Activated T-cell treated with anti-CD3 and anti-CD28 coated beads, Interleukin-2, amount 50 U/mL, for 48 hours (primary cell): ENCODE measurements at regions not wholly inside any gene's neighbourhood (a gene's known extent, or its start where the extent isn't known, plus 50 kb on each side); places are given as distances from the start of the nearest gene placed in this dataset.

Source experiments
- DNase-seq, 2 experiments: peaks; one replicate each; pipeline ENCODE4 v3.0.0-alpha.2; 2020

DNA sequence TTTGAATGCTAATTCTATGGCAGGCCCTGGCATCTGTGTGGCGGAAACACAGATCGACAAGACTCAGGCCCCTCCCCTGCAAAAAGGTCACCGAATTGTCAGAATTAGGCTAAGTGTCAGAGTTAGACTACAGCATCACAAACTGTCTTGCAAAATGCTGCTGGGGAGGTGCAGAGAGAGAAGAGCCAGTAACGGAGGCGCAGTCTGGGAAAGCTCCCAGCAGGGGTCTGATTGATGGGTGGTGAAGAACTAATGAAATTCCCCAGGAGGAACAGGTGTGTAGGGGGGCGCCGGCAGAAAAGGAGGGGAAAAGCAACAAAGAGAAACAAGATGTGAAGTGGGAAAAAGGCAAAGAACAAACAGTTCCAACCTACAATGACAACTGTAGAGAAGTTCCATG is 72.7 kb upstream of the TAMM41 start:
- DNase-seq: no peak

DNA sequence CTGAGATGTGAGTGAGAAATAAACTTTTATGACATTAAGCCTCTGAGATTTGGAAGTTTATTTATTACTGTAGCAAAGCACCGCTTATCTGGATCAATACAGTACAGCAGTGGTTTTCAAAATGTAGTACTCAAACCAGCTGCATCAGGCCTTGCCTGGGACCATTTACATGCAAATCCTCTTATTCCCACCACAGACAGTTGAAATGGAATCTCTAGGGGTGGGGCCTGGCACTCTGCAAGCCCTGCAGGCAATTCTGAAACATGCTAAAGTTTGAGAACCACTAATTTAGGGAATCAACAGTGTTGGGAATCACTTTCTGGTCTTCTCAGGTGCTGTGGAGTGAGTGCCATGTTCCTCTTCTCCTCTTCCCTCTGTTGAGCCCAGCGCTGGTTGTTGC is 77.8 kb upstream of the TAMM41 start:
- no peak for DNase-seq

GRCh38 chr3:11928381-11928780 is 75.8 kb upstream of the SYN2 start:
- DNase-seq: no peak

DNA sequence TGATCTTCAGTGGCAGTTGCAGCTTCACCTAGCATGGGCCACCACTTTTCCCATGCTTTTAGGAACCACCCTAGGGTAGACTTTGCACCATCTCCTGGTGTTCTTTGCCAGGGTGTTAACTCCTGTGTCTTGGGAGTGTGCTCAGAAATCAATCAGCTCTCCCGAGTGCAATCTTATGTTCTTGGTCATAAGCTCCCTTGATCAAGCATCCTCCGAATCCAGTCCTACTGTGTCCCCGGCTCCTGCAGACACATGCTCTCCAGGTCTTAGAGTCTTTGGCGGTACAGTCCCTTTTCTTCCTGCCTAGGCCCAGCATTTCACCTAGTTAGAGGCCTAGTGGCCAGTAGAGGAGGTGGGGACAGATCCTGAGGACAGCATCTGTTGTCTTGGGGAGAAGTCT is 74.7 kb upstream of the SYN2 start:
- DNase-seq: no peak

- no peak for DNase-seq
Observed at GRCh38 chr3:11930084-11930483, 74.1 kb upstream of the SYN2 start.

DNA sequence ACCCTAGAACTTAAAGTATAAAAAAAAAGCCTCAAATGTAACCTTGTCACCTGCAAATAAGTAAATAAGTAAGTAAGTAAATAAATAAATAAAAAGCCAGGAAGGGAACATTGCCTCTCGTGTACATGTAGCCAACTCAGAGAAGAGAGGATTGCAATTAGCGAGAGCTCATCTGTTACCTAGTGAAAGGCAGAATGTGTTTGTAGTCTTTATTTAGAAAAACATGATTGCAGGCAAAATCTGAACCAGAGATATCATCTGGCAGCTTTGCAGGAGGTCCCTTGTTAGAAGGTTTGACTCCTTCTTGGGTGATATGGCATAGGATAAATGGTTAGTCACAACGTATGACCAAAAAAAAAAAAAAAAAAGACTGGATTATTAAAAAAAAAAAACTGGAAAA is 71.6 kb upstream of the SYN2 start:
- no peak for DNase-seq

GRCh38 chr3:11933529-11933928 is 70.7 kb upstream of the SYN2 start:
- no peak for DNase-seq

GRCh38 chr3:11944052-11944673 is 60.0 kb upstream of the SYN2 start:
- no peak for DNase-seq

DNA sequence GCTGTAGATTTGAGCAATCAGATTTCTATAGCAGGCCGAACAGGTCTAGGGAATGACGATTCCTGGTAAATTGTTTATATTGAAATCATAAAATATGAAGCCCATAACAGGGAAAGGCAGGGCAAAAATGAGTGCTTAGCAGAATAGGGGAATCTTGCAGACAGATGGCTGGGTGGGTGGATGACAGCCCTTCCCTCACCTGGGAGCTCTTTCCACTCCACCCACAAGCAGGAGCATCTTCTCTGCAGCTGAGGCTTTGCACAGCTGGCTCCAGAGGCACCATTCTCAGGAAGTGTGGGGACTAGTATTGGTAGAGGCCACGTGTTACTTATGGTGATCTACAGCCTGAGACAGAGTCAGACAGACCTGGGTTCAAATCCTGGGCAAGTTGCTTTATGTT is 55.9 kb upstream of the SYN2 start:
- DNase-seq: no peak

GRCh38 chr3:11948866-11949265 is 55.3 kb upstream of the SYN2 start:
- no peak for DNase-seq

DNA sequence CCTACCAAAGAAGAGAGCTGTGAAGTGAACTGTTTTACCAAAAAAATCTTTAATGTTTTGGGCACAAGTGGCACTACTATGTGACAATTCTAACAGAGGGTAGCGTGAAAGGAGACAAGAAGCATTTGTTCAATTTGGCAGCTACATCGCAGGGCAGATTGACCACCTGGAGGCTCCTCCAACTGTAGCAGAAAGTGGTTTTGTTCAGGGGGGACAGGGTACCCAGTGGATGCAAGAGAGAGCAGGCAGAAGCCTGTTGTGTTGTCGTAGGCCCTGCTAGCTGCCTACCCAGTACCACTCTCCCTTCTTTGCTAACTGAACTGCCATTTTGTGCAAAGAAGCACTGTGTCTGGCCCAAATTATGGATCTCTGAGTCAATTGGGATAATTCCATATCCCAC is 54.8 kb upstream of the SYN2 start:
- no peak for DNase-seq

DNA sequence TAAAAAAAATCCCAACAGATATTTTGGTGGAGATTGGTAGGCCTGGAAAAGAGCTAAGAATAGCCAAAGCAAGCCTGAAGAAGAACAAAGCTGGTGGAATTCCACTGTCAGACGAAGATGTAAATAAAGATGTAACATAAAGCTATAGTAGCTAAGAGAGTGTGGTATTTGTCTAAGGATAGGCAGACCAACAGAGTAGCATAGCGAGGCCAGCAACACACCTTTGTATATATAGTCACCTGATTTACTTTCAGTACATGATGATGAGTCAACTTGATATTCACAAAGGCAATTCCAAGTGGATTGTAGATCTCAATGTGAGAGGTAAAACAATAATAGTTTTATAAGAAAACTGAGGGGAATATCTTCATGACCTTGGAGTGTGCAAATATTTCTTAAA is 53.6 kb upstream of the SYN2 start:
- DNase-seq: no peak

- DNase-seq: no peak
Observed at GRCh38 chr3:11953350-11953749, 50.8 kb upstream of the SYN2 start.

DNA sequence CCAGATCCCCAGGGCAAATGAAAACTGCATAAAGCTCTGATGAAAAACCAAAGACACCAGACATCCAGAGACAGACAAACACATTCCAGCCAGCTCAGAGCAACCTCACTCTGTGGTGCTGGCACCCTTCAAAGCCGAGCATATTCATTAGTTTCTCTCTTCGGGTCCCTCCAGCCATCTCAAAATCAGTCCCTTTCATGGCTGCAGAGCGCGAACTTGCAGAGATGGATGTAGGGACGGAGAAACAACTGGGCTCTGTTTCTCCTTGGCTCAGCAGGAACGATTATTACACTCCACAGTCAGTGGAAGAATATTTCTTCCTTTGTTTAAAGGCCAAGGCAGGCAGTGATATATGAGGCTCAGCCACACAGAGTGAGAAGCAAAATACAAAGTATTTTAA is 50.4 kb upstream of the SYN2 start:
- no peak for DNase-seq

GRCh38 chr3:11954312-11954934 is 49.8 kb upstream of the SYN2 start:
- DNase-seq: no peak
